Brain microvascular endothelial cell (primary cell): ENCODE measurements at regions not wholly inside any gene's neighbourhood (a gene's known extent, or its start where the extent isn't known, plus 50 kb on each side); places are given as distances from the start of the nearest gene placed in this dataset.

ENCODE experiments used
- DNase-seq: peaks from one replicate; pipeline ENCODE4 v3.0.0-alpha.2; 2020
- H3K27ac ChIP-seq: fragments of 250-450 bp; sonication (Bioruptor Pico); 2 replicates; pipeline ENCODE4 v1.5.1; 2020; ENCODE audit warnings: mild to moderate bottlenecking, moderate library complexity
- H3K27me3 ChIP-seq: fragments of 250-450 bp; sonication (Bioruptor Pico); replicated peaks from 2 replicates; pipeline ENCODE4 v1.5.1; 2020; ENCODE audit warnings: mild to moderate bottlenecking
- H3K36me3 ChIP-seq: fragments of 250-450 bp; sonication (Bioruptor Pico); replicated peaks from 2 replicates; pipeline ENCODE4 v1.5.1; 2020; ENCODE audit warnings: mild to moderate bottlenecking
- H3K4me3 ChIP-seq: 2 replicates; pipeline ENCODE4 v1.5.1; 2011; ENCODE audit warnings: low read depth, mild to moderate bottlenecking, control low read depth, low read length, moderate library complexity
- CTCF ChIP-seq: IDR thresholded peaks from 2 replicates; pipeline ENCODE4 v1.5.1; 2011; ENCODE audit warnings: low read depth, mild to moderate bottlenecking, moderate library complexity, low read length, control low read depth, inconsistent platforms; ENCODE audit errors: missing control alignments
- in situ Hi-C: cut with HindIII; loops from 2 replicates; pipeline ENCODE4 v1.10.0; 2017; ENCODE audit warnings: low sequenced_read_pairs, low pct_ligation_motif_present

GRCh38 chr17:63250830-63251229 lies 195.3 kb downstream of the CYB561 start:
- H3K36me3 ChIP-seq: no peaks in the 10 kb centered on the region
- H3K4me3 ChIP-seq: no peak overlapping the region
- in situ Hi-C loops: no loop called here
- TF ChIP-seq CTCF: no peak
- H3K27ac ChIP-seq: no peak overlapping the region
- peak; percentile 7 for DNase-seq
- H3K27me3 ChIP-seq: no peaks in the 10 kb centered on the region

GRCh38 chr17:63258785-63259184 lies 187.3 kb downstream of the CYB561 start:
- Histone ChIP-seq H3K27ac (no peak overlapping the region), H3K27me3 (no peaks in the 10 kb centered on the region), H3K4me3 (no peak overlapping the region), H3K36me3 (no peaks in the 10 kb centered on the region)
- DNase-seq: no peak
- in situ Hi-C loops: no loop called here
- TF ChIP-seq CTCF: no peak

- DNase-seq: no peak
- Histone ChIP-seq H3K27ac (no peak overlapping the region), H3K36me3 (no peaks in the 10 kb centered on the region), H3K27me3 (no peaks in the 10 kb centered on the region), H3K4me3 (no peak overlapping the region)
- no peak for TF ChIP-seq CTCF
- in situ Hi-C loops: no loop called here
Measured at GRCh38 chr17:63262751-63263476, 183.2 kb downstream of the CYB561 start.

- Histone ChIP-seq H3K27ac (no peak overlapping the region), H3K4me3 (no peak overlapping the region), H3K36me3 (no peaks in the 10 kb centered on the region), H3K27me3 (no peaks in the 10 kb centered on the region)
- TF ChIP-seq CTCF: no peak
- in situ Hi-C loops: no loop called here
- no peak for DNase-seq
Measured at GRCh38 chr17:63265526-63265925, 180.6 kb downstream of the CYB561 start.

GRCh38 chr17:63267846-63268245 lies 178.3 kb downstream of the CYB561 start:
- TF ChIP-seq CTCF: no peak
- no peak for DNase-seq
- Histone ChIP-seq H3K27me3 (no peaks in the 10 kb centered on the region), H3K36me3 (no peaks in the 10 kb centered on the region), H3K4me3 (no peak overlapping the region), H3K27ac (no peak overlapping the region)
- in situ Hi-C loops: no loop called here

- no peak for TF ChIP-seq CTCF
- Histone ChIP-seq H3K27ac (no peak overlapping the region), H3K36me3 (no peaks in the 10 kb centered on the region), H3K4me3 (no peak overlapping the region), H3K27me3 (no peaks in the 10 kb centered on the region)
- in situ Hi-C loops: no loop called here
- DNase-seq: no peak
Measured at GRCh38 chr17:63268827-63269226, 177.3 kb downstream of the CYB561 start.
